Gastroesophageal sphincter (tissue), 4 donors: ENCODE measurements at regions not wholly inside any gene's neighbourhood (a gene's known extent, or its start where the extent isn't known, plus 50 kb on each side); places are given as distances from the start of the nearest gene placed in this dataset.

Source experiments
- ATAC-seq: fragments of 150-250 bp; one replicate; pipeline ENCODE4 v1.9.1; 2016; ENCODE audit warnings: mild to moderate bottlenecking, moderate library complexity
- H3K27ac ChIP-seq, 4 donors: fragments of 200-600 bp; sonication (generic) in 3 of 4; 1 replicate in 3 of 4; 2 replicates in 1 of 4; pipeline ENCODE4 v1.5.1; 2016 to 2019
- H3K27me3 ChIP-seq: fragments of 200-600 bp; sonication (generic); one replicate; pipeline ENCODE4 v1.5.1; 2019
- H3K36me3 ChIP-seq, 2 donors: fragments of 200-600 bp; sonication (generic); one replicate each; pipeline ENCODE4 v1.5.1; 2019; ENCODE audit warnings: control low read depth in 1 of 2
- H3K4me1 ChIP-seq, 3 donors: fragments of 200-600 bp; sonication (generic); 1 replicate in 2 of 3; 2 replicates in 1 of 3; pipeline ENCODE4 v1.5.1; 2016 to 2019; ENCODE audit warnings: control low read depth in 2 of 3
- H3K4me3 ChIP-seq, 2 donors: fragments of 200-600 bp; sonication (generic); one replicate each; pipeline ENCODE4 v1.5.1; 2019; ENCODE audit warnings: mild to moderate bottlenecking in 1 of 2, moderate library complexity in 1 of 2
- H3K9me3 ChIP-seq, 3 donors: fragments of 200-600 bp; sonication (generic); one replicate each; pipeline ENCODE4 v1.5.1; 2017 to 2019; ENCODE audit warnings: control low read depth in 2 of 3
- EP300 ChIP-seq: sonication (generic); formaldehyde crosslinking; IDR thresholded peaks from one replicate; pipeline ENCODE4 v1.6.1; 2017; ENCODE audit warnings: antibody characterized with exemption, mild to moderate bottlenecking
- POLR2A ChIP-seq, 2 donors: fragments of 450-650 bp; IDR thresholded peaks; one replicate each; pipeline ENCODE4 v1.6.1; 2017; ENCODE audit warnings: antibody characterized with exemption in 2 of 2, mild to moderate bottlenecking in 2 of 2, moderate library complexity in 1 of 2
- POLR2AphosphoS5 ChIP-seq: sonication (generic); formaldehyde crosslinking; IDR thresholded peaks from one replicate; pipeline ENCODE4 v1.6.1; 2017; ENCODE audit warnings: antibody characterized with exemption
- WGBS, 2 donors: methylation state at CpG; one replicate each; pipeline ENCODE4 v1.1.5; 2018; ENCODE audit warnings: low coverage in 1 of 2; 5-methylcytosine and 5-hydroxymethylcytosine counted together
- TF ChIP-seq, protein P1 (sequence below), 4 experiments: fragments of 200-600 bp in 2 of 4; fragments of 450-650 bp in 2 of 4; sonication (generic) in 1 of 4; IDR thresholded peaks; one replicate each; pipeline ENCODE4 v1.5.1; 2017 to 2019; ENCODE audit warnings: antibody characterized with exemption in 4 of 4, mild to moderate bottlenecking in 2 of 4, moderate library complexity in 2 of 4

DNA sequence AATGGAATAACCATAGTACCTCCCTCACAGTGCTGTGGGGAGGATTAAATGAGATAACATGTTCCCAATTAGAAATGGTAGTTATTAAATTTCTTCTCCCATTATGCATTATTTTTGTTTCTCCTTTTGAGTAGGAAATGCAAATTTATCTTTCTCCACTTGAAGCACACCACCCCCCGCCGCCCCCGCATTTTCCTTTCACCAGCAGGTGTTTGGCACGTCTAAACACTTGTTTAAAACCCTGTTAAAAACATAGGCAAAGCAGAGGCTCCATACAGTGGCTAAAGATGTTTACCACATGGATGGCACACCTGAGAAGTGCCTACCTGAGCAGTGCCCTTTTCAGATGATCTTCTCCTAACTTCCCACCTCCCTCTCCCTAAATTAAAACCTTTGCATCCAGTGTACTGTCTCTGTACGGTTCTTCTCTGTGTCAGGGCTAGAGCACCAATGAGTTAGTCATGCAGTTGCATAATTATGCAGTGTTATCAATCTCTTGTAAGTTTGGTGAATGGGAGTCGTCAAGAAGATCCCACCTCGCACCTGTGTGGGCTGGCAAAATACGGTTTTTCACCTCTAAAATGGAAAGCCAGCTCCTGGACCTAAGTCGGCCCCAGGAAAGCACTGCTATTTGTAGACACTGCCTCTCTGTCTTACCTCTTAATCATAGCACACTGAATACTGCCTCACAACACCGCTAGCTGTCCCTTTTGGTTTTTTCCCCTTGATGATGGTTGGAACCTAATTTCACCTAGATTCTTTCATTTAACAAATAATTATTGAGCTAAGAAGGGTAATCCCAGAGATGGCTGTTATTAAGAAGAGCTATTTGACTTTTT lies 122.0 kb downstream of the CT47B1 start:
- Histone ChIP-seq H3K27me3 (no peaks in the 10 kb centered on the region), H3K36me3 (no peaks in the 10 kb centered on the region), H3K27ac (no peak overlapping the region), H3K4me1 (no peaks in the 10 kb centered on the region), H3K4me3 (no peak overlapping the region), H3K9me3 (no peaks in the 10 kb centered on the region)
- 47 to 76% methylated on average over 5 to 8 of the region's 10 CpGs for WGBS, 2 donors
- TF ChIP-seq, protein P1, sequence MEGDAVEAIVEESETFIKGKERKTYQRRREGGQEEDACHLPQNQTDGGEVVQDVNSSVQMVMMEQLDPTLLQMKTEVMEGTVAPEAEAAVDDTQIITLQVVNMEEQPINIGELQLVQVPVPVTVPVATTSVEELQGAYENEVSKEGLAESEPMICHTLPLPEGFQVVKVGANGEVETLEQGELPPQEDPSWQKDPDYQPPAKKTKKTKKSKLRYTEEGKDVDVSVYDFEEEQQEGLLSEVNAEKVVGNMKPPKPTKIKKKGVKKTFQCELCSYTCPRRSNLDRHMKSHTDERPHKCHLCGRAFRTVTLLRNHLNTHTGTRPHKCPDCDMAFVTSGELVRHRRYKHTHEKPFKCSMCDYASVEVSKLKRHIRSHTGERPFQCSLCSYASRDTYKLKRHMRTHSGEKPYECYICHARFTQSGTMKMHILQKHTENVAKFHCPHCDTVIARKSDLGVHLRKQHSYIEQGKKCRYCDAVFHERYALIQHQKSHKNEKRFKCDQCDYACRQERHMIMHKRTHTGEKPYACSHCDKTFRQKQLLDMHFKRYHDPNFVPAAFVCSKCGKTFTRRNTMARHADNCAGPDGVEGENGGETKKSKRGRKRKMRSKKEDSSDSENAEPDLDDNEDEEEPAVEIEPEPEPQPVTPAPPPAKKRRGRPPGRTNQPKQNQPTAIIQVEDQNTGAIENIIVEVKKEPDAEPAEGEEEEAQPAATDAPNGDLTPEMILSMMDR (IDR thresholded peaks at IDR 0.05), result no peak
- TF ChIP-seq EP300 (no peak), POLR2A (IDR thresholded peaks at IDR 0.05) (no peak), POLR2AphosphoS5 (no peak)
- ATAC-seq, result no peak

DNA sequence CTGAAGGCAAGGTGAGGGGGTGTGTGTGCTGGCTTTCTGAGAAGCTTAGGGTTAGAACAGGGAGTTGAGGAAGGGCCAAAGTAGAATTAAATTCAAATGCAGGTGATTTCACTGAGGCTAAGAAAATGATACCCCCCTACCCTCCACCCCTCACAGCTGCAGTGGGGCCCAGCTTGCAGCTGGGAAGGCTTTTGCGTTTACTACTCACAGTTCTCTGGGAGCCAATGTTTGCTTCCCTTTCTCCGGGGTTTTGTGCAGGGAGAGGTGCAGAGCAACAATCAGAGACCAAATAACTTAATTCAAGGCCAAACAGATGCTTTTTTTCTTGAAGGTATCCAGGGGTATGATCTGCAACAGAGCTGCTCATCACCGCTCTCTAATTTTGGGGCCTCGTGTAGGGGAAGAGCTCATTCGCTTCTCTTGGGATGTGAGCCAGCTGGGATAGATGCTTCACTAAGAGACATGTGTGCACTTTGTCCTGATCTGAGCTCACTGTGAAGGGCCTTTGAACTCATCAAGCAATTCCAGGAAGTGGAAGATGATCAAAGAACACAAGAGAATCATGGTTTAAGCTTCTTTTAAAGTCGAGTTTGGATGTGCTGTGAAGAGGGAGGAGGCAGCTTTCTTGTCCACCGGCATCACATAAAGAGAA lies 122.7 kb upstream of the C1GALT1C1 start:
- Histone ChIP-seq H3K9me3 (no peaks in the 10 kb centered on the region), H3K27me3 (no peaks in the 10 kb centered on the region), H3K36me3 (no peaks in the 10 kb centered on the region), H3K4me1 (no peaks in the 10 kb centered on the region), H3K4me3 (no peak overlapping the region), H3K27ac (no peak overlapping the region)
- ATAC-seq, result no peak
- WGBS, 2 donors, result 42% methylated on average over 5 of the region's 7 CpGs; no CpG with 5 or more reads in 1 of the 2 donors
- TF ChIP-seq POLR2AphosphoS5, result no peak
- no peak for TF ChIP-seq POLR2A (IDR thresholded peaks at IDR 0.05)

DNA sequence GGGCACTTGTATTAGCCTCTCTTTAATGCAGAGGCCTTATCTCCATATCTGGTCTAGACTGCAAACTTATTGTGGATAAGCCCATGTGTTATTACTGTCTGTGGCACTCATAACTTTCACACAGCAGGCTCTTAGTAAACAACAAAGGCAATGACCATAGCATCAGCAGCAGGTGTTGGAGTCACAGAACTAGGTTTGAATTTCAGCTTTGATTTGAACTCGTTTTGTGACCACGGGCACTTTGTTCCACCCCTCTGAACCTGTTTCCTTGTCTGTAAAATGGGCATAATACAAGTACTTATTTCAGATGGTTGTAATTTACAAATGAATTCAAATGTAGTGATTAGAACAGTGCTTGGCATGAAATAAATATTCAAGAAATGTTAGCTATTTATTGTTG lies 121.8 kb upstream of the C1GALT1C1 start:
- TF ChIP-seq, protein P1 (IDR thresholded peaks at IDR 0.05), result no peak
- H3K36me3 ChIP-seq, result no peaks in the 10 kb centered on the region
- no peak overlapping the region for H3K27ac ChIP-seq
- H3K9me3 ChIP-seq, result no peaks in the 10 kb centered on the region
- no peaks in the 10 kb centered on the region for H3K27me3 ChIP-seq
- ATAC-seq, result no peak
- 83 to 94% methylated on average over 2 of the region's 2 CpGs for WGBS, 2 donors
- no peaks in the 10 kb centered on the region for H3K4me1 ChIP-seq
- H3K4me3 ChIP-seq, result no peak overlapping the region

DNA sequence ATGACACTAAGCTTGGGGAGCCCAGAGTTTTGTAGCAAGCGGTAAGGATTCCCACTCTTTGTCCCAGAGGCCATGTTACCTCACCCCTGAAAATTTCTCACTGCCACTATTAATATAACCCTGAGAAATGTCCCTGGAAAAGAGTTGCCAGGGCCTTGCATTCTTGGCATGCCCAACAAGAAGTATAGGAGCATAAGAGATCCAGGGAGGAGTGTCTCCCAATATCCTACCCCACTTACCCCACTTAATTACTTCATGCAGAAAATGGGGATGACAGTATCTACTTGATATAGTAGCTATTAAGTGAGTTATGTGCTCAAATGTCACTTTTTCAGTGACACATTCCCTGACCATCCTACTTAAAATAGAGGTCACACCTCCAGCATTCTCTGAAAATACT lies 120.5 kb upstream of the C1GALT1C1 start:
- no peak overlapping the region for H3K4me3 ChIP-seq
- H3K9me3 ChIP-seq, result no peaks in the 10 kb centered on the region
- no peak overlapping the region for H3K27ac ChIP-seq
- H3K27me3 ChIP-seq, result no peaks in the 10 kb centered on the region
- H3K4me1 ChIP-seq, result no peaks in the 10 kb centered on the region
- no peak for ATAC-seq
- 80% methylated on average over 1 of the region's 1 CpG; no CpG with 5 or more reads in 1 of the 2 donors for WGBS, 2 donors
- no peaks in the 10 kb centered on the region for H3K36me3 ChIP-seq
- no peak for TF ChIP-seq POLR2A (IDR thresholded peaks at IDR 0.05)
- no peak for TF ChIP-seq POLR2AphosphoS5
- TF ChIP-seq EP300, result no peak
- TF ChIP-seq, protein P1 (IDR thresholded peaks at IDR 0.05), result no peak

DNA sequence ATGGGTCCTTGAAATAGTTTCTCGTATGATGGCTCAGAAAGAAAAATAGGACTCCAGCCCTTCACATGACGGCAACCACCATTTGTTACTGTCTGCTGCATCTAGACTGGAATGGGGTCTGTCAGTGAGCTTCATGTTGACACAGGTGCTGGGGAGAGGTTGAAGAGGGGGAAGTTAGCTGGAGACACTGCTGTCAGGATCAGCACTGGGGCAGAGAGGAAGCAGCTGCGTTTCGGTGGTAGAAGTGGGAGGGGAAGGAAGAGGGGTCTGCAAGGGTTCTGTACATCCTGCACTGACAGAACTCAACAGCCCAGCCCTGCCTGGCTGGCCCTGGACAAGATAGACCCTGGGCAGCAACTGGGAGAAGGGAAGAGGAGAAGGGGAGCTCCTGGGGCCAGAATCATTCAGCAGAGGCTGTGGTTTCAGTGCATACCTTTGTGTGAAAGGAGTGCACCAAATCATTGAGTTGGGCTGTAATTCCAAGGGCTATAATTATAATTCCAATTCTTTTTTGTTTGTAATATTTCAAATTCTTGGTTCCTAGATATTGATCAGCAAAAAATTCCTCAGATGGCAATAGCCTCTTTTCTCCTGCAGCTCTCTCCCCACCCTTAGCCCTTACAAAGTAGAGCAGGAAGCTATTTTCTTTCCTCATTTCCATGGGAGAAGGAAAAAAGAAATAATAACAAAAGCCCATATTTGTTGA lies 119.4 kb upstream of the C1GALT1C1 start:
- H3K27ac ChIP-seq, result no peak overlapping the region
- no peaks in the 10 kb centered on the region for H3K9me3 ChIP-seq
- H3K4me1 ChIP-seq, result no peaks in the 10 kb centered on the region
- no peak for TF ChIP-seq POLR2AphosphoS5
- TF ChIP-seq POLR2A (IDR thresholded peaks at IDR 0.05), result no peak
- no peak for TF ChIP-seq EP300
- TF ChIP-seq, protein P1 (IDR thresholded peaks at IDR 0.05), result no peak
- WGBS, 2 donors, result 17% methylated on average over 2 of the region's 4 CpGs; no CpG with 5 or more reads in 1 of the 2 donors
- no peak for ATAC-seq
- no peaks in the 10 kb centered on the region for H3K27me3 ChIP-seq
- no peak overlapping the region for H3K4me3 ChIP-seq
- no peaks in the 10 kb centered on the region for H3K36me3 ChIP-seq
